ENCODE measurements at regions not wholly inside any gene's neighbourhood (a gene's known extent, or its start where the extent isn't known, plus 50 kb on each side); places are given as distances from the start of the nearest gene placed in this dataset.

DNA sequence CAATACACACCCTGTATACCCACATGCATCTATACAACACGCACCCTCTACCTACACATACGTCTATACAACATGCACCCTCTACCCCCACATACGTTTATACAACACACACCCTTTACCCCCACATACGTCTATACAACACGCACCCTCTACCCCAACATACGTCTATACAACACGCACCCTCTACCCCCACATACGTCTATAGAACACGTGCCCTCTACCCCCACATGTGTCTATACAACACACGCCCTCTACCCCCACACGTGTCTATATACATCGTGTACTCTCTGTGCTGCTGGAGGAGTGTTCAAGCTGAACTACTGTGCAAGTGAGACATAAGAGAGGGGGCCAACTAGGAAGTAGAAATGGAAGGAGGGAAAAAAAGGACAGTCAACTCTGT lies 621.7 kb upstream of the HS6ST1 start:
- DNase-seq = no peak
- BruUV-seq (replicated peaks) = no TSS peak
- H3K27ac Mint-ChIP-seq (ENCODE audit: unreplicated experiment) = no peak overlapping the region
- ChIA-PET POLR2A (no interaction called here), CTCF (no interaction called here)
- no peak overlapping the region for H3K4me3 Mint-ChIP-seq (ENCODE audit: unreplicated experiment)
- Histone ChIP-seq H3K4me1 (no peaks in the 10 kb centered on the region), H3K4me3 (ENCODE audit: low read depth, low read length) (no peak overlapping the region), H3K27me3 (replicated peaks; ENCODE audit: control insufficient read depth, insufficient read depth, low read length) (no peaks in the 10 kb centered on the region), H3K36me3 (ENCODE audit: control insufficient read depth, insufficient read depth, low read length) (no peaks in the 10 kb centered on the region), H3K9me3 (no peaks in the 10 kb centered on the region)
- no peaks in the 10 kb centered on the region for H3K4me1 Mint-ChIP-seq (ENCODE audit: low read depth, unreplicated experiment)
- H3K36me3 Mint-ChIP-seq (ENCODE audit: insufficient read depth, unreplicated experiment) = no peaks in the 10 kb centered on the region
- TF ChIP-seq, protein P1, sequence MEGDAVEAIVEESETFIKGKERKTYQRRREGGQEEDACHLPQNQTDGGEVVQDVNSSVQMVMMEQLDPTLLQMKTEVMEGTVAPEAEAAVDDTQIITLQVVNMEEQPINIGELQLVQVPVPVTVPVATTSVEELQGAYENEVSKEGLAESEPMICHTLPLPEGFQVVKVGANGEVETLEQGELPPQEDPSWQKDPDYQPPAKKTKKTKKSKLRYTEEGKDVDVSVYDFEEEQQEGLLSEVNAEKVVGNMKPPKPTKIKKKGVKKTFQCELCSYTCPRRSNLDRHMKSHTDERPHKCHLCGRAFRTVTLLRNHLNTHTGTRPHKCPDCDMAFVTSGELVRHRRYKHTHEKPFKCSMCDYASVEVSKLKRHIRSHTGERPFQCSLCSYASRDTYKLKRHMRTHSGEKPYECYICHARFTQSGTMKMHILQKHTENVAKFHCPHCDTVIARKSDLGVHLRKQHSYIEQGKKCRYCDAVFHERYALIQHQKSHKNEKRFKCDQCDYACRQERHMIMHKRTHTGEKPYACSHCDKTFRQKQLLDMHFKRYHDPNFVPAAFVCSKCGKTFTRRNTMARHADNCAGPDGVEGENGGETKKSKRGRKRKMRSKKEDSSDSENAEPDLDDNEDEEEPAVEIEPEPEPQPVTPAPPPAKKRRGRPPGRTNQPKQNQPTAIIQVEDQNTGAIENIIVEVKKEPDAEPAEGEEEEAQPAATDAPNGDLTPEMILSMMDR (IDR thresholded peaks at IDR 0.05; ENCODE audit: insufficient read depth in 1 of 2, low read depth in 1 of 2, low read length in 1 of 2, severe bottlenecking in 1 of 2, unreplicated experiment in 1 of 2) = no peak
- H3K27me3 Mint-ChIP-seq (ENCODE audit: insufficient read depth, unreplicated experiment) = peaks cover 4% of the 10 kb centered on the region
- H3K9me3 Mint-ChIP-seq (ENCODE audit: unreplicated experiment) = no peaks in the 10 kb centered on the region
- intact Hi-C loops (cut with micrococcal nuclease; ENCODE audit: unreplicated experiment) = no loop called here

DNA sequence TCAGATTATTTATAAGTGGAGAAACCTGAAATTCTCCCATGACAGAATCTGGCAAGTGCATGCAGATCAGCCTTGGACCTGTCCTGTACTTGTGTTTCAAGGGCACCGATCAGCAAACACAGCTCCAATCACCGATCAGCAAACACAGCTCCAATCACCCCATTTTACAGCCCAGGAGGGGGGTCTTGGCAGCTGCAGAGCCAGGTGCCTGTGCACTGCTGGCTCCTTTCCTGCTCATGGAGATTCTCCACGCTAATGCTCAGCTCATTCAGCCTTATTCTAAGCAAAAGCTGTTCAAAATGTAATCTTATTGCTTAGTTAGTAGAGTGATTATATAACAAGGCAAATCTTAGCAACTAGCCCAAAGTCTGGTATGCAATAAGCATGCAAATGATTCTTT lies 623.1 kb upstream of the HS6ST1 start:
- POLR2A ChIA-PET = no interaction called here
- Mint-ChIP-seq H3K4me1 (ENCODE audit: low read depth, unreplicated experiment) (no peaks in the 10 kb centered on the region), H3K9me3 (ENCODE audit: unreplicated experiment) (no peaks in the 10 kb centered on the region), H3K27me3 (ENCODE audit: insufficient read depth, unreplicated experiment) (peaks cover 9% of the 10 kb centered on the region), H3K36me3 (ENCODE audit: insufficient read depth, unreplicated experiment) (no peaks in the 10 kb centered on the region), H3K4me3 (ENCODE audit: unreplicated experiment) (no peak overlapping the region), H3K27ac (ENCODE audit: unreplicated experiment) (no peak overlapping the region)
- DNase-seq = no peak
- intact Hi-C loops (cut with micrococcal nuclease; ENCODE audit: unreplicated experiment) = no loop called here
- no peaks in the 10 kb centered on the region for H3K4me1 ChIP-seq
- H3K9me3 ChIP-seq = no peaks in the 10 kb centered on the region
- H3K36me3 ChIP-seq (ENCODE audit: control insufficient read depth, insufficient read depth, low read length) = no peaks in the 10 kb centered on the region
- CTCF ChIA-PET = no interaction called here
- H3K27me3 ChIP-seq (replicated peaks; ENCODE audit: control insufficient read depth, insufficient read depth, low read length) = no peaks in the 10 kb centered on the region
- TF ChIP-seq, protein P1 (IDR thresholded peaks at IDR 0.05; ENCODE audit: insufficient read depth in 1 of 2, low read depth in 1 of 2, low read length in 1 of 2, severe bottlenecking in 1 of 2, unreplicated experiment in 1 of 2) = no peak
- BruUV-seq (replicated peaks) = no TSS peak
- no peak overlapping the region for H3K4me3 ChIP-seq (ENCODE audit: low read depth, low read length)

DNA sequence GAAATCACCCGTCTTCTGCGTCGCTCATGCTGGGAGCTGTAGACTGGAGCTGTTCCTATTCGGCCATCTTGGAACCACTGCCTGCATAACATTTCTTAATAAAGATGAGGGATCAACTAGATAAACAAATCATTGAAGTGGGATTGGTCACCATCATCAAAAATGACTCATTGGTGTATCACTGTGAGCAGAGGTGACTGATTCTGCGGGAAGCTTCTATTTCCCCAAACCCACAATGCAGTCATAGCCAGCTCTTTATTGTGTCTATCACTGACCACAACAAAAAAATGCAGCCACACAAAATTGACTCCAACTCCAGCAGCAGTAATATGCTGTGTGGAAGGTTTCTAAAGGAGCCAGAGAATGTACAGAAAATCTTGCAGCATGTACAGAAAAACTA lies 630.7 kb upstream of the HS6ST1 start:
- no peak for DNase-seq
- ChIA-PET POLR2A (no interaction called here), CTCF (no interaction called here)
- H3K36me3 Mint-ChIP-seq (ENCODE audit: insufficient read depth, unreplicated experiment) = no peaks in the 10 kb centered on the region
- peaks cover 16% of the 10 kb centered on the region for H3K27me3 Mint-ChIP-seq (ENCODE audit: insufficient read depth, unreplicated experiment)
- H3K4me3 Mint-ChIP-seq (ENCODE audit: unreplicated experiment) = no peak overlapping the region
- TF ChIP-seq, protein P1 (IDR thresholded peaks at IDR 0.05; ENCODE audit: insufficient read depth in 1 of 2, low read depth in 1 of 2, low read length in 1 of 2, severe bottlenecking in 1 of 2, unreplicated experiment in 1 of 2) = no peak
- no peaks in the 10 kb centered on the region for H3K36me3 ChIP-seq (ENCODE audit: control insufficient read depth, insufficient read depth, low read length)
- H3K9me3 Mint-ChIP-seq (ENCODE audit: unreplicated experiment) = no peaks in the 10 kb centered on the region
- no peaks in the 10 kb centered on the region for H3K4me1 Mint-ChIP-seq (ENCODE audit: low read depth, unreplicated experiment)
- H3K4me3 ChIP-seq (ENCODE audit: low read depth, low read length) = no peak overlapping the region
- H3K4me1 ChIP-seq = no peaks in the 10 kb centered on the region
- no peak overlapping the region for H3K27ac Mint-ChIP-seq (ENCODE audit: unreplicated experiment)
- no peaks in the 10 kb centered on the region for H3K9me3 ChIP-seq
- BruUV-seq (replicated peaks) = no TSS peak
- H3K27me3 ChIP-seq (replicated peaks; ENCODE audit: control insufficient read depth, insufficient read depth, low read length) = no peaks in the 10 kb centered on the region
- intact Hi-C loops (cut with micrococcal nuclease; ENCODE audit: unreplicated experiment) = no loop called here

Data from Caco-2 (cell line).